ENCODE measurements at regions not wholly inside any gene's neighbourhood (a gene's known extent, or its start where the extent isn't known, plus 50 kb on each side); places are given as distances from the start of the nearest gene placed in this dataset.

- TF ChIP-seq, protein P1, sequence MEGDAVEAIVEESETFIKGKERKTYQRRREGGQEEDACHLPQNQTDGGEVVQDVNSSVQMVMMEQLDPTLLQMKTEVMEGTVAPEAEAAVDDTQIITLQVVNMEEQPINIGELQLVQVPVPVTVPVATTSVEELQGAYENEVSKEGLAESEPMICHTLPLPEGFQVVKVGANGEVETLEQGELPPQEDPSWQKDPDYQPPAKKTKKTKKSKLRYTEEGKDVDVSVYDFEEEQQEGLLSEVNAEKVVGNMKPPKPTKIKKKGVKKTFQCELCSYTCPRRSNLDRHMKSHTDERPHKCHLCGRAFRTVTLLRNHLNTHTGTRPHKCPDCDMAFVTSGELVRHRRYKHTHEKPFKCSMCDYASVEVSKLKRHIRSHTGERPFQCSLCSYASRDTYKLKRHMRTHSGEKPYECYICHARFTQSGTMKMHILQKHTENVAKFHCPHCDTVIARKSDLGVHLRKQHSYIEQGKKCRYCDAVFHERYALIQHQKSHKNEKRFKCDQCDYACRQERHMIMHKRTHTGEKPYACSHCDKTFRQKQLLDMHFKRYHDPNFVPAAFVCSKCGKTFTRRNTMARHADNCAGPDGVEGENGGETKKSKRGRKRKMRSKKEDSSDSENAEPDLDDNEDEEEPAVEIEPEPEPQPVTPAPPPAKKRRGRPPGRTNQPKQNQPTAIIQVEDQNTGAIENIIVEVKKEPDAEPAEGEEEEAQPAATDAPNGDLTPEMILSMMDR (IDR thresholded peaks at IDR 0.05; ENCODE audit: low read length): no peak
- TF ChIP-seq EZH2 (optimal IDR thresholded peaks at IDR 0.05; ENCODE audit: low read depth, low read length): no peak
Observed at GRCh38 chr5:82816926-82817325, 260.3 kb downstream of the TMEM167A start.

Measured in MM.1S (cell line).